DND-41 (cell line): ENCODE measurements at regions not wholly inside any gene's neighbourhood (a gene's known extent, or its start where the extent isn't known, plus 50 kb on each side); places are given as distances from the start of the nearest gene placed in this dataset.
A peak's percentile ranks its signal among the peaks of the same experiment; 100 is the strongest.

Source experiments
- EZH2 ChIP-seq: IDR thresholded peaks from 3 replicates; pipeline ENCODE4 v1.6.1; 2012; ENCODE audit warnings: borderline replicate concordance, low read depth, mild to moderate bottlenecking, moderate library complexity, low read length, inconsistent platforms; ENCODE audit not compliant: severe bottlenecking
- TF ChIP-seq, protein P1 (sequence below): IDR thresholded peaks from 2 replicates; pipeline ENCODE4 v1.5.1; 2012; ENCODE audit warnings: borderline replicate concordance, low read length, moderate library complexity, mild to moderate bottlenecking; ENCODE audit not compliant: poor library complexity, severe bottlenecking; ENCODE audit errors: extremely low read depth

GRCh38 chr6:110534731-110535492, 58.5 kb upstream of the SLC22A16 start:
- TF ChIP-seq, protein P1, sequence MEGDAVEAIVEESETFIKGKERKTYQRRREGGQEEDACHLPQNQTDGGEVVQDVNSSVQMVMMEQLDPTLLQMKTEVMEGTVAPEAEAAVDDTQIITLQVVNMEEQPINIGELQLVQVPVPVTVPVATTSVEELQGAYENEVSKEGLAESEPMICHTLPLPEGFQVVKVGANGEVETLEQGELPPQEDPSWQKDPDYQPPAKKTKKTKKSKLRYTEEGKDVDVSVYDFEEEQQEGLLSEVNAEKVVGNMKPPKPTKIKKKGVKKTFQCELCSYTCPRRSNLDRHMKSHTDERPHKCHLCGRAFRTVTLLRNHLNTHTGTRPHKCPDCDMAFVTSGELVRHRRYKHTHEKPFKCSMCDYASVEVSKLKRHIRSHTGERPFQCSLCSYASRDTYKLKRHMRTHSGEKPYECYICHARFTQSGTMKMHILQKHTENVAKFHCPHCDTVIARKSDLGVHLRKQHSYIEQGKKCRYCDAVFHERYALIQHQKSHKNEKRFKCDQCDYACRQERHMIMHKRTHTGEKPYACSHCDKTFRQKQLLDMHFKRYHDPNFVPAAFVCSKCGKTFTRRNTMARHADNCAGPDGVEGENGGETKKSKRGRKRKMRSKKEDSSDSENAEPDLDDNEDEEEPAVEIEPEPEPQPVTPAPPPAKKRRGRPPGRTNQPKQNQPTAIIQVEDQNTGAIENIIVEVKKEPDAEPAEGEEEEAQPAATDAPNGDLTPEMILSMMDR, result peak; percentile 37
- no peak for TF ChIP-seq EZH2
